ENCODE measurements at regions not wholly inside any gene's neighbourhood (a gene's known extent, or its start where the extent isn't known, plus 50 kb on each side); places are given as distances from the start of the nearest gene placed in this dataset.

DNA sequence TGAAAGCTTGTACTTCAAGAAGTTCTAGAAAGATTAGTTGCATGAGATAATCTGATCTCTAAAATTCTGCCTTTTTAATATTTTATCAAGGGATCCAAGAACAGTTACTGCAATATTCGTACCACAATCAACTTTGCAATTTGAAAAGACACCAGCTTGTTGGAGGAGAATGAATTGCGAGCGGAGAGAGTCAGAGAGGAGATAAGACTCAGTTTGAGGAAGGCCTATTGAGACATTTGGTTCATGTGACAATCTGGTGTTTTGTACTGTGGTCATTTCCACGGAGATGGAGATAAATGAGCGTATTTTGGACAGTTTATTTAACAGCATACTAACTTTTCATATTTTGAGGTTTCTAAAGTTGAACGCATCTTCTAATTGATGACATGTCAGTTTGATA lies 1276.0 kb downstream of the EFNB2 start:
- no peak for DNase-seq

DNA sequence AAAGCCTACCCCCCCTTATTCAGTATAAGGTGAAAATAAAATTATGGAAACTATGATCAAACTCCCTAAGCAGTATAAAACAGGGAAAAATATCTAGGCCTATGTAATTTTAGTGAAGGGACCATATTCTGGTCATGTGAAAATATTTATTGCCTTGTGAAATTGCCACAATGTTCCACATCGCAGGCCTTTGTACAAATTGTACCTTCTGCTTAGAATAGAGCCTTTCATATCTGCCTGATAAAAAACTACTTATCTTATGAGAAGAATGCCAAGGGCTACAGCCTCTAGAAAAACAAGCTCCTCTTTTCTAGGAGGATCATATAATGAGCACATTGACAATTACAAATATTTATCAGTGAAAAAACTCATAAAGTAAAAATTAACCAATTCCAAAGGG lies 1280.0 kb downstream of the EFNB2 start:
- no peak for DNase-seq

DNA sequence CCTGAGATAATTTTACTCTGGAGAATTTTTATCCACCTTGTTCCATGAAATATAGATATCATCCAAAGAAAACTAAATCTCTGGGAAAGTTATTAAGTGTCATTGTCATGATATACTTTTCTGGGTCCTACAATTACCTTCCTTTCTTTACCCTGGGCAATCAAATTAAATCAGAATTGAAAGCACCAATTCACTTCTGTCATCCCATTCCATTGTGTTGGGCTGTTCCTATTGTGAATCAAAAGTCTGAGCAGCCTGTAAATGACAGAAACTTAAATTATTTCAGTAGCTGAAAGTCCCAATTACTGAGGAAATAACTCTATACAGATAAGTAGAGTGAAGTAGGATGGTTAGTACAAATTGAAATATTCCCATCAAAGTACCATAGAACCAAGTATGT lies 1284.2 kb downstream of the EFNB2 start:
- no peak for DNase-seq

DNA sequence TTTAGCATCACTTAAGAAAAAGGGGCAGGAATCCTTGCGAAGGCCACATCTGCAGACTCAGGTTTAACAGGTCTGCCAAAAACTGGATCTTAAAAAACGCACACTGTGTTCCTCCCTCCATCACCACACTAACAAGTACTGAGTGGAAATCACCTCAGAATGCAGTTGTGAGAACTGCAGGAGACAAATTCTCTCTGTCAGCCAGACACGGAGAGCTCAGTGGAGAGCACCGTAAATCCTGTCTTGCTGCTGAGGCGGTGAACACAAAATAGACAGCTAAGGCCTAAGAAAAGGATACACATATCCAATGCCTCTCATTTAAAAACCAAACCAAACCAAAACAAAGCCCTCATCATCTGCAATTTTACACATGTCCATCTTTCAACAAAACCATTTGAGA lies 1287.6 kb downstream of the EFNB2 start:
- no peak for DNase-seq

DNA sequence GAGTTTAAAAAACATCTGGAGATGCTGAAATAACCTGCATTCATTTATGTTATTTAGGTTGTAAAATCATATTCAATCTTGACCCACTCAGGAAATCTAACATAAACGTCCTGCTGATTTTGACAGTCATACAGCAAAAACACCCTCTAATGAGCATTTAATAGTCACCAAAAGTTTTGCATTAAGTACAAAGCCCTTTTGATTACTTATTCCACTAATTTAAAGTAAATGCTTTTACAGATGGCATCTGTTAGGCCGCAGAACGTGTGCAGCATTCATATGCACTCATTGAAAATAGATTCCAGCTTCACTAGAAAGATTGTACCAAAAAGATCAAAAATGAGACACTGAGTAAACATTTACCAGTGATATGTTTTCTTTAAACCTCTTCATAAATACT lies 1295.1 kb downstream of the EFNB2 start:
- DNase-seq, result no peak

DNA sequence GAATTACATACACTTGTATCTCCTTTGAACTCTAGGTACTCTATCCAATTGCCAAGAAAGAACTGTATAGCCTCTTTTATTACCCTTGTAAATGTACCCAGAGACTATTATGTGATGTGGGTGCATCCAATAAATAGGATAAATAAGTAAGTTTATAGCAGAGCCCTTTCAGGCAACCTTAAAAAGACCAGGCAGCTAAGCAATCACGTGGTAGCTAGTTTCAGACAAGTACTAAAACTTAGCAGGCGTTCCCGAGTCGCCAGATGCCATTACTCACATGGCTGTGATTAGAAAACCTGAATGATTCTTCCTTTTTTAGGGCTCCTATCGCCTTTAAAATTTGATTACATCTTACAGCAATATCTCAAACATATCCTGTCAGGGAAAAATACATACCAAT lies 1303.0 kb downstream of the EFNB2 start:
- no peak for DNase-seq

DNA sequence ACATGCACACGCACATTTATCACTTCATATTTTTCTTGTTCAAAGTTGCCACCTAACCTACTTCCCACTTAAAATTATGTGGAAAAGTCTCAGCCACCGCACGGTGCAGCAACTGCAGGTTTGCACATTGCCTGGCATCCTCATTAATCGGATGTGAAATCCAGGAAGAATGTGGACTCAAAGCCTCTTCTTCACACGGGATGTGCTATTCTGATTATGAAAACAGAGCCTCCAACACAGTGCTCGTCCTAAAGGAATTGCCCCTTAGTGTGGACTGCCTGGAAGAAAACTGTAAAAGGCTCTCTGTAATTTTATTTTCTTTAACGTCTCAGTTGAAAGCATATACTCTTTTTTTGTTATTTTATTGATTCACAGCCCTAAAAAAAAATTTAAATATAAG lies 1303.5 kb downstream of the EFNB2 start:
- DNase-seq, result no peak

DNA sequence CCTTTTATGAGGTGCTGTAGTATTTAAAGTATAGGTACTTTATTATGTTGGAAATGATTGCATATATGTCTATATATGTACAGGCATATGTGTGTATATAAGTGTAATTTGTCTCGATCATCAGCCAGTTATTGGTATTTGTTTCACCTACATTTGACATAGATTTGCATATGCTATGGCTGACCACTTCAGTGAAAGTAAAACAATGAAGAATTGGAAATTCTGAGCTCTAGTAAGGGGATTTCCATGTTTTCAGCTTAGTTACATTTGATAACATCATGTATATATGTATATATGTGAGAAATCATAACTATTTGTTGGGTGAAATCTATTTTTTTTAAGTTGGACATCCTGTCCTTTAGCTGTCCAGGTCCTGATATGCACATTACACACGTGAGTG lies 1303.9 kb downstream of the EFNB2 start:
- DNase-seq, result no peak

DNA sequence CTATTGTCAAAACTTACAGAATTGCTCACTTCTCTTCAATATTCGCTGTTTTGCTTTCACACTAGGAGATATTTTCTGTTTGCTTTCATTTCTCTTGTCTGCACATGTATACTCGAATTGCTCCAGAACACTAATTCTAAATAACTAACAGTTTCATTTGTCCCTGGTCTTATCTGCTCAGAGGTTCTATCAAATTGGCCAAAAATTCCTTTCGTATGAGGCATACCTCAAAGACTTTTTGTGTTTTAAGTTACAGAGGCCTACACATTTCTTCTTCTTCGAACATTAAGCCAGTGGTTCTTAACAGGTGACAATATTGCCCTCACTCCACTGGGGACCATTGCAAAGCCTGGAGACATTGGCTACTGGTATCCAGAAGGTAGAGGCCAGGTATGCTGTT lies 1314.6 kb downstream of the EFNB2 start:
- no peak for DNase-seq

DNA sequence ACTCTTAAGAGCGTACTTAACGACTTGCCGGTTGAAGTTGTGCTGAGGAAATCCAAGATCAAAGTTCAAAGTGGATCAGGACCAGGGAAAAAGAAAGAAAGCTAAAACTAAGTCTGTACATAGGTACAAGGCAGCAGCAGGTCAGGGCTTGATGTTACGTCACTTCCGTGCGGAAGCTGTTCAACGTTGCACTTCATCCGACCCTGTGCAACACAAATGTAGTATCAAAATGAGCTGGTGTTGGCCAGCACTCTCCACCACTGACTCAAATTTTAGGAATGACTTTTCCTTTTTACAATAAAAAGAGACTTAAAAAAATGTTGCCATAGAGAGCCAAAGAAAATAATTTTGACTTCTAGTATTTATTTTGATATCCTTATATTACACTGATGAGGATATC lies 1315.4 kb downstream of the EFNB2 start:
- no peak for DNase-seq

DNA sequence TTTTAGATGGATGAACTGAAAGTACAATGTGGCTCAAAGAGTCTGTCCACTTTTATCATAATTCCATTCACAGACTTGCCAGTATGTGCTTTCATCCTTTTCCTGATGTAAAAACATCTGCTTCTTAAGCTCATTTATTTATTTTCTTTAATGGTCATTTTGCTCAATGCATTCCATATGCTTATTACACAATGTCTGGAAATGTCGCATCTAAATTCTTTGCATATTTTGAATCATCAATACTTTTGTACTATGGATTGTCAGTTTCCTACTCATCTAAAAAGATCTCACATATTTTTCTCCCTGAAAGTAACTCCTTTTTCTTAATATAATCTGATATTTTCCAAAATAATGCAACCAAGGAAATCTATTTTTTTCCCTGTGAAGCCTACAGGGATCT lies 1315.8 kb downstream of the EFNB2 start:
- DNase-seq, result no peak

DNA sequence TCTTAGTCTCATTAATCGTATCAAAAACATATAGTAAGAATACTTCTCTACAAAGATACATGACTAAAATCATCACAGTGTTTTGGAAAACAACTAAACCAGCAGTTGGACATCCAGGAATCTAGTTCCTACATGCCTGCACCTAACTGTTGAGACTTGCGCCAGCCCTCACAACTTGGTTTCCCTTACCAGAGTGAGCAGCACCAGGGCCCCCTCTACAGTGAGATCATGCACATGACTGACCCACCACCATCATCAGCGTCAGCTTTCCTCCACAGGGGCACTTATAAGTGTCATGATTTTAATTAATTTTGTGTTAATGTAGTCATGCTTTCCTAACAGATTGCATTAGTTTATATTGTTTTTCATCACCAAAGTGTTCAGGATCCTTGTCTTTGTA lies 1322.0 kb downstream of the EFNB2 start:
- no peak for DNase-seq

DNA sequence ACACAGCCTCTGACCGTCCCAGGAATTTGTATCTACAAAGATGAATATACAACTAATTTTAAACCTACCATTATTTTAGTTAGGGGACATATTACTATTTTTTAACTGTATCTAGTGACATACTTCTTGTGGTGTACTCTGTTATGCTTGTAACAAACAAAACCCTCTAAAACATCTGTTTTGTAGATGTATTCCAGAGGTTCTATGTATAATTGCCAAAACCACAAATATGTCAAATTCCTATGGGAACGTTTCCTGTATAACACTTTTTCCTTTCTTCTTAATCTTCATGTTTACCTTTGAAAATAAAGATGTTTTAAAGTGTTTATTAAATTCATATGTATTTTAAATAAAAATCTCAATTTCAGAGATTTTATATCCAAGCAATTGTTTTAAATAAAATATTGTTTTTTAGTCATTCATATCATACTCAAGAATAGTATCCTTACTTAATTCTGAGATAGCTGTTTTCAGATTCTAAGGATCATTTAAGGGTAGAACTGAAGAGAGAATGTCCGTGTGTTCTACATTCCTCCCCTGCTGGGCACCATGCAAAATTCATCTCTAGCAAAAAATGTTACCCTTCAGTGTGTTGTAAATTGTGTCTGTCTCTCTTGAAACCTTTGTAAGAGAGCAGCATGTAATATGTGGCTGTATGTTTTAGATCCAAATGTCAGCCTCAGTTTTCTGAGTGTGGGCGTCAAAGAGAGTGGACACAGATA lies 1327.7 kb downstream of the EFNB2 start:
- DNase-seq, result no peak

DNA sequence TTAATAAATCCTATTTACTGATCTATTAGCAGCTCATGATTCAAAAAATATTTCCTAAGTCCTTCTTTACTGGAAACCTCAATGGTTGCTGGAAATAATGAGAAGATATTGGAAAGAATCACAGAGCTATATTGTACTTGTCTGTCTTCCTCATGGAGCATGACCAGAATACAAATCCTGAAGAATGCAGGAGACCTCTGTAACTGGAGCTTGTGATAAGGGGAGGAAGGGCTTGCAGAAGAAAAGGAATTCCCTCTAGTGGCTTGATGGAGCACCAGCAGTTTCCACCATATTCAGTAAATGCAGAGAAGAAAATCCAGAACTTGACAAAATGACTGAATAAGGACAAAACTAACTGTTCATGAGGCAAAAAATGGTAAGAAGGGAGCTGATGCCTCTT lies 1333.1 kb downstream of the EFNB2 start:
- DNase-seq, result peak; percentile 26

DNA sequence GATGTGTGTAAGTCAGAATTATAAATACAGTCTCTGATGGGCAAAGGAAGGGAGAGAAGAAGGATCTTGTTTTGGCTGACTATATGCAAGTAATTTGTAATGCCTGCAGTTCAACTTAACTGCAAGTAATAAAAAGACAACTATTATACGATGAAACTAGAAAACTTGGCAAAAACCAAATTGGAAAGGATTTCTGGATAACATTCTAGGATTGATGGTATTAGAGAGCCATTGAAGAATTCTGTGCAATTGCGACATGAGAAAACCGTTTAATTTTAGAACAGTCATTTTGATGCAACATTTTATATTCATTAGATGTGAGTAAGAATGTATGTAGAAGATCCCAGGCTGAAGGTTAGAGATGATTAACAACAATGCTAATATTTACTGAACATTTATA lies 1334.1 kb downstream of the EFNB2 start:
- DNase-seq, result no peak

DNA sequence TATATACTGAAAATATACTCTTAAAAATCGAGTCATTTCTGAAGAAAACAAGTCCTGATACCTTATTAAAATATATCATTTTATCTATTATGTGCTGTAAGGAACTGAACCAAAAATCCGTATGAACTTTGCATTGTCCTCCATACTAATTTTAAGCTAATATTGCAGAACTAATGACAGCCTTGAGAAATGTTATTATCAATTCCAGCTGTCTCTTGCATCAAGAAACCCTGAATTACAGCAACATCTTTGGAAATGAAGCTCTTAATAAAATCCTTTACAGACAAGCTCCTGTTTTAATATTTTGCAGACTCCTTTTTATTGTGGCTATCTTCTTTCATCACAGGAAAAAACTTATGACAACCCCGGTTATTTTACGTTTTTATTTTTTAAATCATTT lies 1335.3 kb downstream of the EFNB2 start:
- DNase-seq, result no peak

DNA sequence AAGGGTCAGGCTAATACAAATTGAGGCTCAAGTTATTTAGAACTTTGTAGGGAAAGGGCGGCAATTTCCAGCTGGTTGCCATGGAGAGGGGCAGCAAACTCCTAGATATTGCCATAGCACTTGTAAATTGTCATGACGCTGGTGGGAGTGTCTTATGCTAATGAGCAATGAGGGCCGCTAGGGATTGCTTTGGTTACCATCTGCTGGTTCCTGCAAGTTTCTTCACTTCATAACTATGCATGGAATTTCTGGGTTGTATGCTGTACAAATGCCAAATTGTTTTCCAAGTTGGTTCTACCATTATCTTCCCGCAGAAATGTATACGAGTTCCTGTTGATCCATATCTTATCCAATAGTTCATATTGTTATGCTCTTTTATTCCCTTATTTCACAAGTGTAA lies 1339.4 kb downstream of the EFNB2 start:
- DNase-seq, result no peak

DNA sequence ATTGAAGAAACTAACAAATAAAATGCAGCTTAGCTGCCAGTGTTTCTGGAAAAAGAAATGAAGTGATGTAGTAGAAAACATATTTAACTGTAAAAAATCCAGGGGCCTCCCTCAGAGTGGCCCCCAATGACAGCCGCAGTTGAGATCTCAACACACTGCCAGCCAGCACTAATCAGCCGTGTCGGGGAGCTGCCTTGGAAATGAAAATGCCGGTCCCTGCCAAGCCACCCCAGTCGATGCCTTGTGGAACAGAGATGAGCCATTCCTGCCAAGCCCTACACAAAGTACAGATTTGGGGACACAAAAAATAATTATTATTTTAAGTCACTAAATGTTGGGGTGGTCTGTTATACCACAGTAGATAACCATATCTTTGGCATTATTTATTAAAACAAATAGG lies 1342.4 kb downstream of the EFNB2 start:
- peak; percentile 52 for DNase-seq

DNA sequence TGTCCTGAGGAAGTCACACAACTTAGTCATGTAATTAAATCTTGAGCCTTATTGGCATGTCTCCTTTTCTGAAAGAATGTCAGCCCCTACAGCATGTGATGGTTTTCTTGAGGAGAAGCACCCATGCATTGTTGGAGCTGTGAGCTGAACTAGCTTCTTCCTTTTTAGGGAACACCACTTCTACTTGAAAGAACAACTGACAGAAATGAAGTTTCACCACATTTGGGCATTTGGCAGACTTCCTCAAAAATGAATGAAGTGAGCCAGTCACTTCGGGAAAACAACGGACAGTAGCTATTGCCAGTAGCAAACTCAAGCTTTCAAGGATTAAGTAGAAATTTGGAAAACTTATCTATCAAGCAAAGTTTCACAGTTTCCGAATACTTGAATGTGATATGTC lies 1351.3 kb downstream of the EFNB2 start:
- DNase-seq, result no peak

DNA sequence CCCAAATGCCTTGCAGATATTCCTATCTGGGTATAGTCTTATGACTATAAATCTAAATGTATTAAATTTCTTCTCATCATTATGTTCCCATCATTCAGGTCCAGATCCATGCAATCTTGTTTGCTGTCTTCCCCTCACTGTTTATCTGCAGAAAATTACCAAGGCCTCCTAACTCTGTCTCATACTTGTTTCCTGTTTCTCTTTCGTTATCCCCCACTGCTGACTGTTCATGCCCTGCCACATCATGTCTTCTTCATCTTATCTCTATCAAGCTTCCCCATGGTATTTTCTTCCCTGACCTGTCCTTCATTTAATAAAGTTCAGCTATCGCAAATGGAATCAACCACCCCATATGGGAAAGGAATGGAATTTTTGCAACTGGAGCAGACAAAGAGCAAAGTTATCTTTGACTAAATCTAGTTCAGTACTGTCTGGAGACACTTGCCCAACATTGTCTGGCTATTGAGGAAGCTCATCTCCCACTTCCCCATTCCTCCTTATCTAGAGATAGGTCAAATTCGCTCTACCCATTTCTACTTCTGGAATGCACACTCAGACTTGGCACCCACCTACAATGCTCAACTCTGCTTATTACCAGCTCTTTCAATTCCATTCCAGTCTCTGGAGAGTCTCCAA lies 1358.1 kb downstream of the EFNB2 start:
- DNase-seq, result no peak

DNA sequence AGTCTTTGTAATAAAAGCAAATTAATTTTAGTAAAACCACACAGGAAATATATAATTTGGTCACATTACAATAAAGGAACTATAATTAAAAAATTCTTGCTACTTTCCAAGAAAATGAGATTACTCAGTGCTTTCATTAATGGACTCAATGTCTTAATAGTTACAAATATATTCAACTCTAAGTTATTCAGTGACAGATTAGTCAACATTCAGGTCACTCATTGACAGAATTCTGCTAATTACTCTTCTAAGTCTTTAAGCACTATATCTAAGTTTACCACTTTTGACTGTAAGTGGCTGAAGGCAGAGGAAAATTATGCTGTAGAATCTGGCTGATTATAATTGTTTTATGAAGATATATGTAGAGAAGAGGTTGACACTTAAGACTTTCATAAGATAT lies 1365.0 kb downstream of the EFNB2 start:
- DNase-seq, result no peak

DNA sequence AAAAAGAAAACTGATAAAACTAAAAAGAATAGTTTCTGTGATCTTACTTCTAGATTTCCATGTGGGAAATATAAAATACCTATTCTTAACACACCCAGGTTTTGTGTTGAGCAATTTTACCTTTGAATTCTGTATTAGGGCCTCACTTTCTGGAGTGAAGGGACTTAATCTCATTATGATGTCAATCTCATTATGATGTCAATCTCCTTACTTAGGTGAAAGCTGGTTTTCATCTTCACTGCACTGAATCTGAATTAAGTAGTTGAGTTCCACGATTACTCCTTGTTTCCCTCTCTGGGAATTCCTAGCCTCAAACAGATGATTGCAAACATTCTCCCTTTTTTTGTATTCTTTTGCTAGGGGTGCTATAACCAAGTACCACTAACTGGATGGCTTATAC lies 1367.2 kb downstream of the EFNB2 start:
- no peak for DNase-seq

DNA sequence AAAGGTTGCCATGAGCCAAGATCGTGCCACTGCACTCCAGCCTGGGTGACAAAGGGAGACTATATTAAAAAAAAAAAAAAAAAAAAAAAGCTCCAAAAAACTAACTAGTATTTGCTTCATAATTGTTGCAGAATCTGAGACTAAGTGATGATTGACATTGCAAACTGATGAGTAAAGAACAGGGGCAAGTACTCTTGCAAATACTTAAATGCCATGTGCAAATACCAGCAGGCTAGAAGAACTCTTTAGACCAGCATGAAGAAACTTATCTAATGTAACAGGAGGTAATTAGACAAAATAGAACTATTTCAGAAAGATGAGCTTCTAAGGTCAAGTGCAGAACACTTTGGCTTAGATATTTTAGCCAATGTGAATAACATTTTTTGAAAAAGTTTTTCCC lies 1368.1 kb downstream of the EFNB2 start:
- DNase-seq, result no peak

DNA sequence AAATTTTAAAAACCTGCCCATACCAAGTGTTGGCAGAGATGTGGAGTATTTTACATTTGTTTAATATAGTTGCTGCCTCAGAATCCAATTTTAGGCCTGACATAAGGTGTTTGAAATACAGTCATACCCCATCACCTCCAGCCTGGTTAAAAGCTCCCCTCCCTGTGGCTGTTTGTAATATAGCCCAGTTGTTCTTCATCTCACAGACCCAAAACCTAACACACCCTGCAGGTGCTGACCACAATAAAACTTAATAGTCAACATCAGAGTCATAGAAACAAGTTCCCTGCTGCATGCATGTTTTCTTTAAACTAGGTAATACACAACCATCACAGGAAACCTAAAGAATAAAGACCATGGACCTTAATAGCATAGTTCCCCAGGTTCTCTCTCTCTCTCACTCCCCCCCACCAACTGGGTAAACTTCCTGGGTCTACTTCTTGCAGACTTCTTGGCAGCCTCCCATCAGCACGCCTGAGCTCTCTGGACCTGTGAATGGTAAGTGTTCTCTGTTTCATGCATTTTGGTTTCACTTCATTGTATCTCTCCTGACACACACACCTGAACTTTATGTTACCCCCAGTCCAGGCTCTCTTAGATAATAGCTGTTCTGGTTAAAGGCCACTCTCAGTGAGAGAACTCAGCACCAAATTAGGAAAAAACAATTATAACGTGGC lies 1369.9 kb downstream of the EFNB2 start:
- no peak for DNase-seq

DNA sequence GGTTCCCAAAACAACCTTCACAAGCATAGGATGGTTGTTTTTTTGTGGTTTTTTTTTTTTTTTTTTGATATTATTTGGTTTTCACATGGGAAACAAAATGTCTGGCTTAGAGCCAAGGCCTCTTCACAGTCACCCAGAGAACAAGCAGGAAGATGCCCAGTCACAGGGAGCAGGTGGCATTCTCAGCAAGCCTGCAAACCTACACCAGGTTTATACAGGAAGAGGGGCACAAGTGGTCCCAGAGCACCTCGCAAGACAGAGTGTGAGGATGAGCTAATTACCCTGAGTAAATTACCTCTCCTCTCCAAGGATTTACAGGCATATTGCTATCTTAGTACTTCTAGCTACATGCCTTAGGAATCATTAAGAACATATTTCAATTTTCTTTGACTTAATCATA lies 1375.6 kb downstream of the EFNB2 start:
- no peak for DNase-seq

Data from NCI-H446 treated with DMSO at 0.1 percent for 48 hours (cell line).